Stimulated activated CD8-positive, alpha-beta memory T cell treated with anti-CD3 and anti-CD28 coated beads, Interleukin-15, amount 100 ng/mL, for 1 hour (primary cell): ENCODE measurements at regions not wholly inside any gene's neighbourhood (a gene's known extent, or its start where the extent isn't known, plus 50 kb on each side); places are given as distances from the start of the nearest gene placed in this dataset.
A peak's percentile ranks its signal among the peaks of the same experiment; 100 is the strongest.
"Not testable (repeated sequence)": the region's sequence is repeated elsewhere in the genome, so short reads cannot be mapped to it uniquely, and the experiment has no call there.

ENCODE experiments used
- DNase-seq: peaks from one replicate; pipeline ENCODE4 v3.0.0-alpha.2; 2020; ENCODE audit warnings: low read depth

DNA sequence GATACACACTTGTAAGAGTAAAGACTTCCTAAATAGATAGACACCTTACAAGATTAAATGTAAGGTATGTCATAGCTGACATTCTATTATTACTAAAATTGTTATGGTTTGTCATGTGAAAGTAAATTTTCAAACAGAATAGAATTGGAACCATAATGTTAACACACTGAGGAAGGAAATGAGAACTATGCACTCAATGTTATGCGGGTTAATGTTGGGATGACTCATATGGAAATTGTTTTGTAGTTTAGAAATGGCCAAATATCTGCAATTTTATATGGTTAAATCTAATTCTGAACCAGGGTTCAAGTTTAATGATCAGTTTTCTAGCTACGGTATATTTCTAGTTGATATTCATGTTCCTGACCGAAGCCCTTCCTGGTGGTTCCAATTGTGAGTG lies 214.2 kb upstream of the ADO start:
- DNase-seq: no peak

DNA sequence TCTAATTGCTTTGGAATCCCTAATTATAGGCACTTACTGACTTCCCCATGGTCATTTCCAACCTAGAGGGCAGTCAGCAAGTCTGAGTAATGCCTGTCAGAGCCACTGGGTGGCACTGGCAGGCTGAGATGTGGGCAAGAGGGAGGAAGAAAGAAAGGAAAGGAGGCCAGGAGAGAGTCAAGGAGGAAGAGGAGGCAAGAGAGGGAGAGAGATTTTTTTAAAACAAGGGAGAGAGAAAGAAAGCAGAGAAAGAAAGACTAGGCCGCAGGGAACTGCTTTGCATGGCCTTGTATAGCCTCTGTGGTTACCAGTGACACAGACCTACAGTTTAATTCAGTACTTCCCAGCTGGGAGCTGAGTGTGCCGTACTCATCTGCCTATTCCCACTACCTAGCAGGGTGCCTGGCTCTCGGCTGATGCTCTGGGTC lies 210.4 kb upstream of the ADO start:
- peak; percentile 30 for DNase-seq

DNA sequence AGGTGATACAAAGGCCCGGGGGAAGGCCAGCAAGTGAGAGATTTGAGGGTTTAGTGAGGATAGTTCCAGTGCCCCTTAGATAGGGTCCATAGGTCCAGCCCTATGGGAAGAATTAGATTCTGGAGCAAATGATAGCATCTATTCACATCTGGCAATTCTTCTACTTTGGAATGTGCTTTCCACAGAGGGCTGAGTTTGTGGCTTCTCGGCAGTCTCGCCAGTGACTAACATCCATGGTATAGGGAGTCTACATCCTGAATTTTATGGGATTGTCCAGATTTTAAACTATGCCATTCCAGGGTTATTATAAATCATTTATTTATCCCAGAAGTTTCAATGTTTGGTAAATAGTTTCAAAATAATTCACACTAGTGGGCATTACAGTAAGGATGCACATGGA lies 207.3 kb upstream of the ADO start:
- DNase-seq: no peak

DNA sequence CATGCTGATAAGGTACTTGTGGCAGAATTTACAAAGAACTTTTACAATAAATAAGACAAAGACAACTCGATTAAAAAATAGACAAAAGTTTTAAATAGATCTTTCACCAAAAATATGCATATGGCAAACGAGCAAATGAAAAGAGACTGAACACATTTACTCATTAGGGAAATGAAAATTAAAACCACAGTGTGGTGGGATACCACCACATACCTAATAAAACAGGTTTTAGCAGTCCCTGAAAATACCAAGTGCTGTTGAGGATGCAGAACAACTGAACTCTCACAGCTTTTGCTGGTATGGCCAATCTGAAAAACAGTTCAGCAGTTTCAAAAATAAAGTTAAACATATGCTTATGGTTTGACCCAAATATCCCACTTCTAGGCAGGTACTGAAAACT lies 205.4 kb upstream of the ADO start:
- no peak for DNase-seq

DNA sequence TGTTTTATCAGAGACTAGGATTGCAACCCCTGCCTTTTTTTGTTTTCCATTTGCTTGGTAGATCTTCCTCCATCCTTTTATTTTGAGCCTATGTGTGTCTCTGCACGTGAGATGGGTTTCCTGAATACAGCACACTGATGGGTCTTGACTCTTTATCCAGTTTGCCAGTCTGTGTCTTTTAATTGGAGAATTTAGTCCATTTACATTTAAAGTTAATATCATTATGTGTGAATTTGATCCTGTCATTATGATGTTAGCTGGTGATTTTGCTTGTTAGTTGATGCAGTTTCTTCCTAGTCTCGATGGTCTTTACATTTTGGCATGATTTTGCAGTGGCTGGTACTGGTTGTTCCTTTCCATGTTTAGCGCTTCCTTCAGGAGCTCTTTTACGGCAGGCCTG lies 198.0 kb upstream of the ADO start:
- DNase-seq: not testable (repeated sequence)

DNA sequence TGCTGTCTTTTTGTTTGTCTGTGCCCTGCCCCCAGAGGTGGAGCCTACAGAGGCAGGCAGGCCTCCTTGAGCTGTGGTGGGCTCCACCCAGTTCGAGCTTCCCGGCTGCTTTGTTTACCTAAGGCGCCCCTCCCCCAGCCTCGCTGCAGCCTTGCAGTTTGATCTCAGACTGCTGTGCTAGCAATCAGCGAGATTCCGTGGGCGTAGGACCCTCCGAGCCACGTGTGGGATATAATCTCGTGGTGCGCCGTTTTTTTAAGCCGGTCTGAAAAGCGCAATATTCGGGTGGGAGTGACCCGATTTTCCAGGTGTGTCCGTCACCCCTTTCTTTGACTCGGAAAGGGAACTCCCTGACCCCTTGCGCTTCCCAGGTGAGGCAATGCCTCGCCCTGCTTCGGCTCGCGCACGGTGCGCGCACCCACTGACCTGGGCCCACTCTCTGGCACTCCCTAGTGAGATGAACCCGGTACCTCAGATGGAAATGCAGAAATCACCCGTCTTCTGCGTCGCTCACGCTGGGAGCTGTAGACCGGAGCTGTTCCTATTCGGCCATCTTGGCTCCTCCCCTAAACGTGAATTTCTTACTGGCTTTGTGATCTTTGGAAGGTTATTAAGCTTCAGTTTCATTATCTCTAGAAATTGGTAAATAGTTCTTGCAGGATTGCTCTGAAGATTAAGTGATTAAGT lies 196.2 kb upstream of the ADO start:
- not testable (repeated sequence) for DNase-seq

DNA sequence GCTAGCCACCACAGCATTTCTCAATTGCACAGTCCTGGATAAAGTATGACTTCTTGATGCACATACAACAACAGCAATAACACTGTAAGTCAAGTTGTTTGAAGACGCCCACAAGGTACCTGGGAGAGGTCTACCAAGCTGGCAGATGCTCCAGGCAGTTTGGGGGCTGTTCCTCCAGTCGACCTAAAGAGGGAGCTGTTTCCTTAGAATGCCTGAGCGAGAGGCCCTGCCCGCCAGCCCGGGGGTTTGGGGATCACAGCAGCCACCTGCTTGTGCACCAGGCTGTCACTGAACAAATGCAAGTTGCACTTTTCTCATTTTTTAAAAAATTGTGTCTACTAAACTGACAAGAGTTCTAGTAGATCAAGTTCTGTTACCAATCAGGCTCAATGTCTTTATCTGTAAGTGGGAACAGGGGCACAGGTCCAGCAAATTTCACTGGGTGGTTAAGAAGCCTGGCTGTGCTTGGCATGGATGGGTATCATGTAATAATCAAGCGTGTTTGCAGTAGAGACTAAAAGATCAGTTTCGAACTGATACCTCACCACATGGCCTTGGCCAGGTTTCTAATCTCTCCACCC lies 193.8 kb upstream of the ADO start:
- DNase-seq: peak; percentile 37

DNA sequence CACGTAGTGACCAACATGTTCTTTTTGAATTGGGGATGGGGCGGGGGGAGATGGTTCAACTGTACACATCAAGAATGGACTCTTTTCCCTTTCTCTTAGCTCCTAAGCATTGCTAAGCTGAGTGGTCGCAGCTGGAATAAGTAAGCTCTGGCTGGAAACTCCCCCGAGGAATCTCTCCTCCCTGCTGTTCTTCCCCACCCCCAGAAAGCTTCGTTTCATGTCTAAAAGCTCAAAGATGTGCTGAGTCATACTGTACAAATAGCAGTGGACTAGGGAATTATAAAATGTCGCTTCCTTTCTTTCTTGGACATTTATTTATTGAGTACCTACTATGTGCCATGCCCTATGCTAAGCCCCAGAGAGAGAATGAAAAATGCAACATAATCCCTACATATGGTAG lies 191.1 kb upstream of the ADO start:
- DNase-seq: no peak

DNA sequence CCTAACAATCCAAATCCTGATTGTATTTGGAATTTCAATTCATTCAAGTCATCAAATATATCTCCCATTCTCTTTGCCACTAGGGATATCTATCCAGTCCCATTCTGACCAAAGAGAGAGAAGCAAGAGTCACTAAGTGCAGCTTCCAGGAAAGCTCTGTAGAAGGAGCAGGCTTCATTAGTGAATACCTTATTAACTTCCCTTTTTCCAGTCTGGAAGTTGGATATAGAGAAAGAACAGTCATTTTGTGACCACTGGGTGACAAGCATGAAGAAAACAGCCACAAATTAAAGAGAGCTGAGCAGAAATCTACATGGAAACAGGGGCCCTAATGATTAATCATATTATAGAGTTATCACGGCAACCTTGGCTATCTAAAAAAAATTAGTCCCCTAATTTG lies 190.7 kb upstream of the ADO start:
- DNase-seq: no peak

DNA sequence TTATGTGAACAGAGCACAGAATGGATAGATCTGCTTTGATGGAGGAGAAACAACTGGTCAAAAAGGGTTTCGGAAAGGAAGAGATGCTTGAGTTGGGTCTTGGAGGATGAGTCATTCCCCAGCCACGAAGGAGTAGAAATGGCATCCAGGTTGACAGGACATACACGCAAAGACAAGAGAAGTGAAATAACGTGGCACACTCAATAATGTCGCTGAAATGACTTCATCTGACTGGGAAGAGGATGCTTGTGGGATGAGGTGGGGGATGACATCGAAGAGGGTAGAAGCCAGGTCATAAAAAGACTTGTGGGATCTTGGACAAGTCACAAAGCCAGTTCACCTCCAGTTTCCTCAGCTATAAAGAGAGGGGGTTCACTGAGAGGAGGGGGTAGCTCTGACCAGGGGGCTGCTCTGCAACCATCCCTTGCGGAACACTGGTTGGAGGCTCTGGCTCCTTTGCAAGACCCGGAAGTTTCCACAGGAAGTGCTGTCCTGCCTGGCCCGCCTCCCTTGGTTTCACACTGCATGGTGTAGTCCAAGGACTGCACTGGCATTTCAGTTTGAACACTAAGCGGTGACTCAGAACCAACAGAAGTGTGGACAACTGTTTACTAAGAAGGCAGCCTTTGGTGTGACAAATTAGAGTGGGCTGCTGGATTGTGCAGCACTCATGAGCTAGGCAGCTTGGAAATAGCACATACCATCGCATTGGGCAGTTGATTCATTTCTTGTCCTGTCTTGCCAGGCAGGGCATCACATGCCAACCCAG lies 189.9 kb upstream of the ADO start:
- DNase-seq: no peak

DNA sequence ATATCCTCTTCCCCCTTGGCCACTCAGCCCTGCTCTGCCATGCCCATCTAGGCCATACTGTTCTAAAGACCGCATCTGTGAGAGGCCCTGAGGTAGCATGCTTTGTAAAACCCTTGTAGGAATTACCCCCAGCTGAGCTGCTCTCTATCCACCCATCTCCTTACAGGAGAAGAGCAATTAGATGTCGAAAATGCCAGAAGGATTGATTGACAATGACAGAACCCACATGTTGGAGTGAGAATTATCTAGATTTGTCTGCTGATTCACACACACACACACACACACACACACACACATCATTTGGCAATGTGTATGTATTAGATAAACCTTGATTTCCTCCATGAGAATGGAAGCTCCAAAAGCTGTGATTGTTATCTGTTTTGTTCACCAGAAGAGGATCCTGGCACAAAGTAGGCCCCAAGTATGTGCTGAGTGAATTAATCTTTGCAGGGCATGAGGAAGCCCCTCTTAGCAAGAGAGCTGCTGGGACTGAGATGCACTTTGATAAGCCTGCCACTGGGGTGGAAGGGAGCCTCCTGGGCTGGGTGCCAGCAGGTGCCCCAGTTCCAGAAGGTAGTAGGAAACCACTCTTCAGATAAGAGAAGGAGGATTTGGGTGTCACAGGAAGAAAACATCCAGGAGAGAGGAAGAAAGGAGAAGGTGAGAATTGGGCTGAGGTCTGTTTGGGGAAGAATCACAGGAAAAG lies 187.5 kb upstream of the ADO start:
- DNase-seq: no peak

DNA sequence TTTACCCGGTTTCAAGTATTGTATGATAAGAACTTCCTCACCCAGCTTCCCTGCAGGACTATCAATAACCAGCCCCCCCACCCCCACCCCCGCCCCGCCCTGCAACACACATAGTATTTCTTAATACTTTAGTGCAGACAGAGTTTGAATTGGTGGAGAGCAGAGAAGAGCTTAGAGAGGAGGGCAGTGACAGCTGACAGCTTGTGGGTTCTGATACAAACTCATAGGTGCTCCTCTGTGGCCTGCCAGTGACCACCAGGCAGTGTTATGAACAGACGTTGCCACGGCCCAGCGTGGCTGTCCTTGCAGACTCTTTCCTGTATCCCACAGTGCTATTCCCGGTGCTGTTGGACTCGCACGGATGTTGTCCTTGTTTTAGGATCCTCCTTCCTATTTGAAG lies 186.9 kb upstream of the ADO start:
- no peak for DNase-seq

DNA sequence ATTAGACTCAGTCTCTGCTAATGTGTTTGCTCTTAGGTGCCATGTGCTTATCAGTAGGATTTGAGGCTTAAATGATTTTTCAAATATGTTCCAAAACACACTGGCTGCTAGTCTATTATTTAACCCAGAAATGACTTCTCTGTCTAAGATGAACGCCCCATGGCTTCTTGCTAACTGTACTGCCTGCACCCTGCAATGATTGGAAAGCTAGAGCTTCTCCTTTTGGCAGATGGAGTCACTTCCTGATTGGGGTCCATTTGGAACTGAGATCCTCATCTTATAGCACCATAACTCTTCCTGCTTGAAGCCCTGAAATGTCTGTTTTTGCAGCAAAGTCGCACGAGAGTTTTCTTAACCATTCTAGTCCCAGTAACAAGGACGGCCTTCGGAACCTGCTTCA lies 186.5 kb upstream of the ADO start:
- DNase-seq: no peak

DNA sequence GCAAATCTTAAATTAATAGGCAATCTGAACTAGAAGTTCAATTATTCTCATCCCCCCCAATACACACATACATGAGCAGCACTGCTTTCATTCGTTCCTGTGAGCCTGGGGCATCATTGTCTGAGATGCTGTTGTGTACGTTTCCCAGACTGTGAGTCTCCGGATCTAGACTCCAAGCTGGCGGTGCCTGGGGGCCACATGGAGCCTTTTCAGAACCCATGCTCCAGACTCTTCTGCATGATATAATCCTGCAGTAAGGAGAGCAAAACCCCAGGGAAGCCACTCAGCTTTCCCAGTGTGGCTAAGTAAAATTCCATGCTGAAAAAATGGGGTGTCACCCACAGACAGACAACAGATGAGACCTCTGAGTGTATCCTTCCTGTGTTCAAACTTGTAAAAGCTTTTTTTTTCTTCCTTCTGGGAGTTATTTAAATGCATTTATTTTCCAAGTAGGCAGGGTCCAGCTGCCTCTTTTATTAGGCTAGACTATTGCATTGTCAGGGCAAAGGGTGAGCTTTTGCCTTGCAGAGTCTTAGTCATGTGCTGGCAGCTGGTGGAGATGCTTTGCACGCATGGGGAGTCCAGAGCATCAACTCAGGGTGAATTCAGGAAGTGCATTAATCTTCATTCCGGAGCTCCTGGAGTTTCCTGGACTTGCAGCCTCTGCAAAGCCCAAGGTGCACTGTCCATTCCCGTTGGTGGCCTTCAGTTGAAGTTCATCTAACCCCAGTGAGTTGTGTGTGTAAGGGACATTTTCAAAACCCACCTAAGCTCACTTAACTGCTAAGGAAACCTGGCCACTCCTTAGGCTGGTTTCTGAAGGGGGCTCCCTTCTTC lies 185.7 kb upstream of the ADO start:
- no peak for DNase-seq

DNA sequence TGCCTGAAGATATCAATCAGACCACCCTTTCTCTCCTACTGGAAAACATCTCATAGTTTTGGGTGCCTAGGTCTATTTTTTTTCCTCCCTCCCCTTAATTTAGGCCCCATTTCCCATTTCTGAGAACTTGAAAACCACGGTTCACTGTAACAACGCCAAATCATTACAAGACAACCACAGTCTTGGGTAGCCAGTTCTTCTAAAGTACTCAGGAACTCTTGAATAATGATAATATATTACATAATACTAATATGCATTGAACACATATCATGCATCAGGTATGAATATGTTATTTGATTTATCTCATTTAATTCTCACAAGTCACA lies 185.1 kb upstream of the ADO start:
- DNase-seq: no peak

DNA sequence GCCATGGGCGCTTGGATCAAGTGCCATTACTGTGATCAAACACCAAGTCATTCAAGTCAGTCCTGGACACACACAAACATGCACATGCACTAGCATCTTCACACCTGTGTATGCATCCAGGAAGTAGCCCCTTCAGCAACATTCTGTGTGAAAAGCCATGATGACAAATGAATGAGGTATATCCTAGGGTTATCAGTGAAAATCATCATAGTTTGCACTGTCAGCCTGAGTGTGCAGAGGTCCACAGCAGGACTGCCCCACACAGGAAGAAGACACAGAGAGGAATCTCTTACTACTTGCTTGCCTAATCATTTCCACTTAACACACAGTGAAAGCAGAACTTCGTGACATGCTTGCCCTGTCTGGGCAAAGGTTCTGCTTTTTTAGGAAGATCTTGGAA lies 184.0 kb upstream of the ADO start:
- no peak for DNase-seq

DNA sequence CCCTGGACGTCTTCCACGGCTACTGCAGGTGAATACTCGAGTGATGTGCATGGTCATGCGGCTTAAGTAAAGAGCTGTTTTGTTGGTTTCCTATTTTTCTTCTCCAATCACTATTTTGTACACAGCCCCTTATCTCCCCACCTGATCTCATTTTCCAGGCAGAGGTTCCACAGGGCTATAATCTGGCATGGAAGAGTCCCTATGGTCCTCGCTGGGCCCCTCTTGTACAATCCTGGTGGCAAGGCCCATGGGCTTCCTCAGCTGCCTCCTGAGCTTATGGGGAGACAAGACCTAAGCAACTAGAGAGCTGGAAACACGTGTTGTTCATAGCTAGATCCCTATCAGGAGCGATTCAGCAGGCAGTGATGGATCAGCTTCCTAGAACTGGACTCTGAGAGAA lies 181.3 kb upstream of the ADO start:
- DNase-seq: no peak

DNA sequence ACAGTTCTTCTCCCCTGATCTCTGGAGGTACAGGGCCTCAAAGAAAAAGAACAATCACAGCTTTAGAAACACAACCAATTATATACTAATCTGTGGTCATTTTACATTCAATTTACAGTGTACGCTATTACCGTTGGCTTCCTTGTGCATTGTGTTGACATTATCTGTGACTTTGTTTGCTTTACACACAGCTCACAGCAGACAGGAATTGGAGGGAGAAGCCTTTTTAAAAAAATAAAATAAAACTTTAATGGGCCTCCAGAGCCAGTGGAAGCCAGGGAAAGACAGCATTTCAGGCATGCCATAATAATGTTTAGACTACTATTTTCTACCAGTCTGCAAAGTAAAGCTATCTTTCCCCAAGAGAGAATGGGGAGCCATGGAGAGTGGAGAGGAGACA lies 179.0 kb upstream of the ADO start:
- DNase-seq: no peak

DNA sequence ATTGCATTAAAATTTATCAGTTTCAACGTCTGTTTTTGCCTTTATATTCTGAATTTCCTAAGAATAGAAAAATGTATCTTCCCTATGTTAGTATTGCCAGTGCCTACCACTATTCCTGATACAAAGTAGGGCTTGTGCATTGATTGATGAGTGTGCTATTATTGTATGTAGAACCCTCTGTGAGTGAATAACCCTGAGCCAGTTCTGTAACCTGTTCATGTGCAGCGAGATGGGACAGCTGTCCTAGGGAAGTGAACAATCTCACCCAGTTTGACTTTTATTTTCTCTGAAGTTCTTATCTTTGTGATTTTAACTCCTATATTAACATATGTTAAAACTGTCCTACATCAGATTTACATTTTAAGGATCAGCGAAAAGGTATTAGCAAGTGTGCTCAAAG lies 178.4 kb upstream of the ADO start:
- DNase-seq: no peak

DNA sequence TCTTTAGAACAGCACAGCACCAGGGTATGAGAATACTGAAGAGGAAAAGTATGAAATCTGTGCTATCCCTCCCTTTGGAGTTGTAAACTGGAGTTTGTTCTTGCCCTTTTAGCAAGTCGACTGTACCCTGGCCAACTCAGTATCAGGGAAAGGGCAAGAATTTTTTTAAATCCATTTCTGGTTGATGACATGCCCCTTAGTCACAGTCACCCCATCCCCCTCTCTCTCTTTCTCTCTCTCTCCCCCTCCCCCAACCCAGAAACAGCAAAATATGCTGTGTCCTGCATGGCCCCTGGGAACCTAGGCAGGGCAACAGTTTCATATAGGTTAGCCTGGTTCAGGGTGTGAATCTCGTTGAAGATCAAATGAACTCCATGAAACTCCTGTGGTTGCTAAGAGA lies 177.7 kb upstream of the ADO start:
- DNase-seq: no peak

DNA sequence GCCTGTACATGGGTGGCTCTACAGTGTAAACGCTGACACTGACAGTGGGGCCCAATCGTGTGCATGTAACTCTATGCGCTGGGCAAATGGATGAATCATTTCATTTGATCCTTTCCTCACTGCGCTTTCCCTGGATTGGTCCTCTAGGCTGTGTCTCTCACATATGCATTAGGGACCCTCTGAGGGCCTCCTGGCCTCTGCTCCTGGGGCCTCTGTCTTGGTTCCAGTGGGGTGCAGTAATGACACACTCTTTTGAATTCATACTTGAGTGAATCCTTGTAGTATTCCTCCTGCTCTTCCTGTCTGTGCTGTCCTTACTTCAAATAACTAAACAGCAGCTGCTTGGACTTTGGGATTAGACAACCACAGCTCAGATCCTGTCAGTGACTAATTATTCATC lies 176.5 kb upstream of the ADO start:
- DNase-seq: no peak

DNA sequence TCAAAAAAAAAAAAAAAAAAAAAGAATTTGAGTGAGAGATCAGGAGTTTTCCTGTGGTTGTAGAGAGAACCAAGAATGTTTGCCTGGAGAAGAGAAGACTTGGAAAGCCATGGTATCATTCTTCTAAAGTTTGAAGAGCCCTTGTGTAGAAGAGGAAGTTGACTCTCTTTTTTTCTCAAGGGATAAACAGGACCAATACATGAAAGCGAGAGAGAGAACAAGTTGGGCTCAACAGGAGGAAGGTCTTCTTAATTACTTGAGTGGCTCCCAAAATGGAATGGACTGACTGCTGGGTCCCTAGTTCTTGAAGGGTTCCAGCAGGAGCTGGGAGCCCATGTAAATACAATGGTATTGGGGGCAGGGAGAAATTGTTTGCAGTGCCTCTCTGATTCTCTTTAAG lies 173.3 kb upstream of the ADO start:
- no peak for DNase-seq
